Stimulated activated CD8-positive, alpha-beta memory T cell treated with anti-CD3 and anti-CD28 coated beads, Interleukin-15, amount 100 ng/mL, for 4 hours (primary cell): ENCODE measurements at regions not wholly inside any gene's neighbourhood (a gene's known extent, or its start where the extent isn't known, plus 50 kb on each side); places are given as distances from the start of the nearest gene placed in this dataset.

Experiments used
- DNase-seq, 2 donors: peaks; one replicate each; pipeline ENCODE4 v3.0.0-alpha.2; 2020; ENCODE audit warnings: low read depth in 2 of 2

- no peak for DNase-seq
Measured at GRCh38 chr10:2733278-2733963, 333.9 kb upstream of the PFKP start.

- no peak for DNase-seq
Measured at GRCh38 chr10:2731940-2732339, 335.4 kb upstream of the PFKP start.

DNA sequence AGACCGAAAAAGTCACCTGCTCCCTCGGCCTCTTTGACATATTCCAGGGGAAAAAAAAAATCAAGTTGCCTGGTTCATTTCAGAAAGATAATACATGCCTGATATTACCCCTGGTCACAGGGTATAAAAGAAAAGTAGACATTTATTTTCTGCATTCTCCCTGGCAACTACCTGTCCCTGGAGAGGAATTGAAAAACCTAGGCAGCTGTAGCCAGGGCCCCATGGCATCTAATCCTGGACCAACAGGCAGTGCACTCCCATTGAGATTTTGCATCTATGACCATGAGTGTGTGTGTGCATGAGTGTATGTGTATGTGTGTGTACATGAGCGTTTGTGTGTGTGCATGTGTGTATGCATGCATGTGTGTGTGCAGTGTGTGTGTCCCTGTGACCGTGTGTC lies 338.2 kb upstream of the PFKP start:
- no peak for DNase-seq

DNA sequence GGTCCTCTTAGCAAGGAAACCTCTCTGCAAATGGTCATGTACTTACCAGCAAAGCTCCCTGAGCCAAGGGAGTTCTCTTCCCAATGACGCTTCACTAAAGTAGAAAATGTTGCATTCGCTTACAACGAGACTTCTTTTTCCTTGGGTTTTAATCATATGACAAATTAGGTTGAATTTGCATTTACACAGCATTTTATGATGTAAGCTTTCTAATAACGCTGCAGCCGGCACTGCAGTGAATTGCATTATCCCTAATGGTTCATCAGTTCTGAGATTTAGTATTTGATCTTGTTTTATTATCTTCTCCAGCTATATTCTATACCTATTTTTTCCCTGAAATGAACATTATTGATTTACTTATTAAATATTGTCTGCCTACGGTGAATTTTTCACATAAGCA lies 339.3 kb upstream of the PFKP start:
- DNase-seq = no peak

DNA sequence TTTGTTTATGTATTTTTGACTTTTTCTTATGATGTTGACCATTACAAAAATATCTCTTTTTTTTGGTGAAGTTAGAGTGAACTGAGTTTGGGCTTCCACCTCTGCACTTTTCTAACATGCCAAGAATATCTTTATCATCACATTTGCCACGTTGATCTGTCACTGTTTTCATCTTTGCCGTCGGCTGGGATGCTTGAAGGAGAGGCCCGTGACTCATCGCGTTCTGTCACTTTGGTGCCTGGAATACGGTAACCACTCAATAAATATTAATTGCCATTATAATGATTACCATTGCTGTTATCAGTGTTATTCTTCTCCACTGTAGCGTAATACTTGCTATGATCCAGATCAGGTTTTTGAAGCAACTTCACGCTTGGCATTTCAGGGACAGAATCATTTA lies 350.8 kb upstream of the PFKP start:
- DNase-seq = no peak

GRCh38 chr10:2714597-2714996 lies 352.8 kb upstream of the PFKP start:
- no peak for DNase-seq

DNA sequence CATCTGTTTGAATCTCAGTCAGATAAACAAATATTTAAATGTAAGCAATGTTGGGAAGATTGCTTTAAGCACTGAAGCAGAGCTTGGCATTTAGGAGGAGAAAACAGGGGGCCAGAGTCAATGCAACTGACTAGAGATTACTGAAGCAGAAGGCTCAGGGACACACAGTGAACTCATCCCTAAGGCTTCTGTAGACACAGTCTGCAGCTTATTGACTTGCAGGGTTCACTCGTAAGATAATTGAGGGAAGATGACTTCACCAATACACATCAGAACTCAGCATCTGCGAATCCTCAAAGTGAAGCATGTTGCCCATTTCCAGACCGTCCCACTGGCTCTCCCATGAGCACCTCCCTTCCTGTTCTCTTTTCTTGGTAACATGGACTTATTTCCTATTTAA lies 363.4 kb upstream of the PFKP start:
- DNase-seq = no peak

- DNase-seq = no peak
Measured at GRCh38 chr10:2701802-2702201, 365.5 kb upstream of the PFKP start.

- no peak for DNase-seq
Measured at GRCh38 chr10:2700626-2701305, 366.6 kb upstream of the PFKP start.

DNA sequence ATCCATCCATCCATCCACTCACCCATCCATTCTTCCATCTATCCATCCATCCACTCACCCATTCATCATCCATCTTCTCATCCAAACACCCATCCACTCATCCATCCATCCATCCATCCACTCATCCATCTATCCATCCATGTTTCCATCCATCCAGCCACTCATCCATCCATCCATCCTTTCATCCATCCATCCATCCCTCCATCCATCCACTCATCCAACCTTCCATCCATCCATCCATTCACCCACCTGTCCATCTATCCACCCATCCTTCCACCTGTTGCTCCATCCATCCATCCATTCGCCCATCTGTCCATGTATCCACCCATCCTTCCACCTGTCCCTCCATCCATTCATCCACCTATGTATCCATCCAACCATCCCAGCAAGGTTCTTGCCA lies 378.4 kb upstream of the PFKP start:
- no peak for DNase-seq

DNA sequence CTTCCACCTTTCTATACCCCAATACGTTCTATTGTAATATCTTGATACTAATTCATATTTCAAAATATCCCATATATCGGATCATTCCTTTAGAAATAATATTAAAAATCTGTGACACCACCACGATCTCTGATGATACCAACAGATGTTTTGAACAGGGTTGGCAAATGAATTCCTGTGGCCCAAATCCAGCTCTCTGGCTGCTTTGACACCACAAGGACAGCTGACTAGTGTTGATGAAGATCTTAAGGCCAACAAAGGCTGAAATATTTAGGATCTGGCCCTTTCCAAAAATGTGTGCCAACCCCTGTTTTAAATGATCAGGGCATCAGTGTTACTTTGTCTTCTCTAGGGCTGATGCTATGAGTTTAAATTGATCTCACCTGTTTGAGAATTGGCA lies 380.7 kb upstream of the PFKP start:
- no peak for DNase-seq

DNA sequence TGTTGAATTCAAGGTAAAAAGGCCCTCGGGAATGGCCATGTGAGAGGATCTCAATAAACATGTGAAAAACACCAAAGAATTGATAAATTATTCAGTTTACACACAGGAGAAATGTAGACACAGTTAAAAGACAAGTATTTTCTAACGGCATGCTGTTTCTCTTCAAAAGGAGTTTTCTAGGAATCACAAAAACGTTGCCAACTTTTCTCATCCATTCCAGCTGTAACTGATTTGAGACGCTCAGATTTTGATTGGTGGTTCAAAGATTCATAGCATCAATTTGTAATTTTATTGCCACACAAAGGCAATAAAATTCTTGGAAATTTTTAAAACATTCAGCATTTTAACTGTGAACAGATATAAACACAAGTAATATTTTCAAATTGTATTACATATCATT lies 384.9 kb upstream of the PFKP start:
- no peak for DNase-seq

- DNase-seq = no peak
Measured at GRCh38 chr10:2681891-2682290, 385.5 kb upstream of the PFKP start.

DNA sequence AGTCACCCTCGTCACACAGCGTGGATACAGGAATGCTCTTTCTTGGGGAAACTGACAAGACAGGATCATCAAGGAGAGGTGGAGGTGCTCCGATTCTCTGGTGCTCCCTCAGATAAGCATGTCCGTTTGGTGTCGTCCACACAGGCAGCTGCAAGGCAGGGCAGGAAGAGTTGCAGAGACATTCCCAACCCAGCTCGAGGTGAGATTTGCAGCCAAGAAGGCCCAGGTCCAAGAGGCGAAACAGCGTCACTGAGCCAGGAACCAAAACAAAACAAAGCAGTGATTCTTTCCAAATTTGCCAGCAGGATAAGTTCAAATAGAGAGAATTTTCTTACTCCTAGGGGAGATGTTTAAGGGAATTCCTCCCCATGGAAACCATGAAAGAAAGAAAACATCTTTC lies 386.5 kb upstream of the PFKP start:
- no peak for DNase-seq

- no peak for DNase-seq
Measured at GRCh38 chr10:2679646-2680045, 387.7 kb upstream of the PFKP start.

GRCh38 chr10:2676455-2676854 lies 390.9 kb upstream of the PFKP start:
- no peak for DNase-seq

GRCh38 chr10:2674451-2674850 lies 392.9 kb upstream of the PFKP start:
- no peak for DNase-seq

DNA sequence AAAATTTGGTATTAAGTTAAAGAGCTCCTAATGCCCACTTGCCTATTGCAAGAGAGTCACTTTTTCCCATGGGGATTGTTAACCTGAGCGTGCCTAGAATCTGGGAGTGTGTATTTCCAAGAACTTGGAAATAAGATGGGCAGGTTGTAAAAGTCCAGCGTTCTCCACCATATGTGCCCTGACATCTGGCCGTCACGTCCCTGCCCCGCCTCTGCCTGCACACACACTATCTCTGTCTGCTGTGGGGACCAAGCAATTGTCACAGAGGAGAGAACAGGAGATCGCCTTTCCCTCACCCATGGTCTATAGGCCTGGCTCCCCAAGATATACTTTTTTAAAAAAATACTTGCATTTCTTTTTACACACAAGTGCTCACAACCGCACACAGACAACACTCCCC lies 396.5 kb upstream of the PFKP start:
- no peak for DNase-seq

DNA sequence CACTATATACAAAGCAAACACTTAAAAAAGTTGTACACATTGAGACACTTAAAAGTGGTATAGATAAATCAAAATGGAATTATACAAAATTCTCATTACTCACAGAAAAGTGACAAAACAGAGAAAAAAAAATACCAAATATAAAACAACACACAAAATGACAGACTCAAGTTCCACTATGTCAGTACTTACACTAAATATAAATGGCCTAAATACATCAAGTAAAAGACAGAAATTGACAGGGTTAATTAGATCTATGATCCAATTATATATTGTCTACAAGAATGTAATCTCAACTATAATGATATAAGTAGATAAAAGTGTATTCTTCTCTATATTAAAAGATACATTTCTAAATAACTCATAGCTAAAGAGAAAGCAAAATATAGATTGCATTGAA lies 401.6 kb upstream of the PFKP start:
- DNase-seq = no peak

DNA sequence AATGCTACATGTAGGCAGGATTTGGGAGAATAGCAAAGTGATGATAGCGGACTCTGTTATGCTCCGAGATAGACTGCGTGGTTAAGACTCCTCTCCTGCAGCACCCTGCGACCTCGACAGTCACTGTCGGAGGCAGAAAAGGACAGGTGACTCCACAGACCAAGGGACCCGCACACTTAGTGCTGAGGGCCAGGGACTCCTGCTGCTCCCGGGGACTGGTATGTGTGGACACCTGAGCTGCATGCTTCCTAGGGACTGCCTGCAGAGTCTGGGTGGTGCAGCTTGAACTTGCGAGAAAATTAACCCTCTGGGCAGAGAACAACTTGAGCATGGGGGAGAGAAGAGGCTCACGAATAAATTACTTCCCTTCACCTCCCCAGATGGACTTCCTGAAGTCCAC lies 407.1 kb upstream of the PFKP start:
- DNase-seq = no peak

DNA sequence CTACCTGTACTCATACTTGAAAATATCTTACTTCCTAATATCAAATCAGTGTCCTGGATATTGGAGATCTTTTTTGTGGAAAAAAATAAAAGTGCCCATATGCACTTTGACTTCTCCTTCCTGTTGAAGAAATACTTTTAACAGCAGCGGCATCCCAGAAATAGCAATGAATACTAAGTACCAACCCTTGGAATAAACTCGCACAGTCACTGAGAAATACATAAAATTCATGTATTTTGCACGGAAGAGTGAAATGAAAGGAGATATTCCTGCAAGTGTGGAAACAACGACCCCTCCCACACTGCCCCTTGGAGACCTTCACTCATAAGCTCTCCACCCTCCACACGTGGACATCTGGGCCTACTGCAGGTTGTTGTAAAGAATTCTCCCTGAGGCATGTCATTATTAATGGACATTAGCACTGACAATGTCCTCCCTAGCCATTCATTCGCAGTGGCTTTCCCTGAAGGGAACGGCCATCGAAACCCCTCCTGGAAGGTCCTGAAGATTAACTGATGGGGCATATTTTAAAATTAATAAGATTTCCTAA lies 407.6 kb upstream of the PFKP start:
- no peak for DNase-seq

- DNase-seq = no peak
Measured at GRCh38 chr10:2658780-2659179, 408.6 kb upstream of the PFKP start.

DNA sequence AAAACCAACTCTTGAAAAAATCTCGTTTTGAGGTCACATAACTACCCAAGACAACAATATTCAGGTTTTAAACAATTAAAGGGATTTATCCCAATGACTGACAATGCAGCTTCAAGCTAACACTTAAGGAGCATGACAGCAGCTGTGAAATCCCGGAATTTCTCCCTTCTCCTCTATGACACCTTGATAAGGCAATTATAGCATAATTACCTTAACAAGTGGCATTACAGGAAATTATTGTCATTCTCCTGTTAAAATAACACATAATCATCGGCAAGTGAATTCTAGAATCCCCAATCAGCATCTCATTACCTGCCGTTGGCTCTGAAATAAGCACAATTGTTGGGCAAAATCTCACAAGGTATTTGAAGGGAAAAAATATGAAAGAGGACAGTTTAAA lies 417.0 kb upstream of the PFKP start:
- DNase-seq = no peak

- no peak for DNase-seq
Measured at GRCh38 chr10:2641028-2641427, 426.3 kb upstream of the PFKP start.
